Fibroblast of skin of abdomen (primary cell): ENCODE measurements at regions not wholly inside any gene's neighbourhood (a gene's known extent, or its start where the extent isn't known, plus 50 kb on each side); places are given as distances from the start of the nearest gene placed in this dataset.
"Not testable (repeated sequence)": the region's sequence is repeated elsewhere in the genome, so short reads cannot be mapped to it uniquely, and the experiment has no call there.

Experiments used
- DNase-seq: peaks from one replicate; pipeline ENCODE4 v3.0.0-alpha.2; 2013

GRCh38 chr6:103875221-103875620 lies 984.5 kb downstream of the HACE1 start:
- no peak for DNase-seq

- no peak for DNase-seq
Observed at GRCh38 chr6:103874575-103874974, 985.1 kb downstream of the HACE1 start.

GRCh38 chr6:103872678-103873077 lies 987.0 kb downstream of the HACE1 start:
- DNase-seq: no peak

- no peak for DNase-seq
Observed at GRCh38 chr6:103872233-103872632, 987.5 kb downstream of the HACE1 start.

- no peak for DNase-seq
Observed at GRCh38 chr6:103870970-103871369, 988.7 kb downstream of the HACE1 start.

GRCh38 chr6:103862297-103862696 lies 997.4 kb downstream of the HACE1 start:
- DNase-seq: no peak

- DNase-seq: no peak
Observed at GRCh38 chr6:103858003-103858402, 1001.7 kb downstream of the HACE1 start.

GRCh38 chr6:103855750-103856149 lies 1004.0 kb downstream of the HACE1 start:
- DNase-seq: no peak

- no peak for DNase-seq
Observed at GRCh38 chr6:103854059-103854458, 1005.7 kb downstream of the HACE1 start.

- no peak for DNase-seq
Observed at GRCh38 chr6:103838457-103838856, 1021.3 kb downstream of the HACE1 start.

- no peak for DNase-seq
Observed at GRCh38 chr6:103826209-103826608, 1033.5 kb downstream of the HACE1 start.

GRCh38 chr6:103820148-103820547 lies 1039.6 kb downstream of the HACE1 start:
- DNase-seq: no peak

- DNase-seq: no peak
Observed at GRCh38 chr6:103819509-103819908, 1040.2 kb downstream of the HACE1 start.

GRCh38 chr6:103812970-103813369 lies 1046.7 kb downstream of the HACE1 start:
- no peak for DNase-seq

- DNase-seq: not testable (repeated sequence)
Observed at GRCh38 chr6:103801901-103802479, 1057.7 kb downstream of the HACE1 start.

GRCh38 chr6:103799971-103800670 lies 1059.6 kb downstream of the HACE1 start:
- no peak for DNase-seq

- no peak for DNase-seq
Observed at GRCh38 chr6:103798166-103798565, 1061.6 kb downstream of the HACE1 start.

- no peak for DNase-seq
Observed at GRCh38 chr6:103797738-103798137, 1062.0 kb downstream of the HACE1 start.

GRCh38 chr6:103791458-103791857 lies 1068.3 kb downstream of the HACE1 start:
- no peak for DNase-seq

- DNase-seq: no peak
Observed at GRCh38 chr6:103784117-103784516, 1075.6 kb downstream of the HACE1 start.

GRCh38 chr6:103783329-103783728 lies 1076.4 kb downstream of the HACE1 start:
- DNase-seq: no peak

GRCh38 chr6:103769431-103769830 lies 1090.3 kb downstream of the HACE1 start:
- no peak for DNase-seq

GRCh38 chr6:103750603-103751002 lies 1109.1 kb downstream of the HACE1 start:
- DNase-seq: no peak

- no peak for DNase-seq
Observed at GRCh38 chr6:103734016-103734415, 1125.7 kb downstream of the HACE1 start.

- no peak for DNase-seq
Observed at GRCh38 chr6:103729658-103730057, 1130.1 kb downstream of the HACE1 start.
